IMR-90 (cell line): ENCODE measurements at regions not wholly inside any gene's neighbourhood (a gene's known extent, or its start where the extent isn't known, plus 50 kb on each side); places are given as distances from the start of the nearest gene placed in this dataset.

Experiments used
- ATAC-seq: fragments of 200-7000 bp; cut with Tn5 transposase; 2 replicates; pipeline ENCODE4 v1.9.1; 2020; ENCODE audit warnings: low read depth, mild to moderate bottlenecking, moderate library complexity
- BruUV-seq: library from RNA; stranded (reverse); fragments of 400-500 nt; replicated peaks from 2 replicates; lab custom pipeline; 2021; lab: Mats Ljungman, UMichigan
- CTCF ChIA-PET: fragments of 300-600 bp; formaldehyde crosslinking; extraction: SDS; loops from one replicate; lab custom pipeline; 2021; ENCODE audit warnings: antibody characterized with exemption; lab: Yijun Ruan, JAX
- POLR2A ChIA-PET: fragments of 300-600 bp; sonication (Branson Sonifier 250); formaldehyde crosslinking; loops from one replicate; lab custom pipeline; 2022; ENCODE audit warnings: antibody characterized with exemption; ENCODE audit not compliant: unreplicated experiment; lab: Charles Lee
- DNase-seq: peaks from one replicate; pipeline ENCODE4 v3.0.0; 2013
- H2AFZ ChIP-seq: replicated peaks from 2 replicates; pipeline ENCODE3; 2013; ENCODE audit warnings: low read length, mild to moderate bottlenecking; ENCODE audit not compliant: poor library complexity
- H2AK5ac ChIP-seq: 2 replicates; pipeline ENCODE4 v1.6.1; 2013; ENCODE audit warnings: low read depth, low read length, inconsistent platforms
- H2AK9ac ChIP-seq: replicated peaks from 2 replicates; pipeline ENCODE3; 2013; ENCODE audit warnings: mild to moderate bottlenecking, low read depth, low read length, moderate library complexity; ENCODE audit not compliant: poor library complexity
- H2BK120ac ChIP-seq: 2 replicates; pipeline ENCODE4 v1.6.1; 2013; ENCODE audit warnings: low read depth, low read length, inconsistent platforms
- H2BK15ac ChIP-seq: 3 replicates; pipeline ENCODE4 v1.6.1; 2013; ENCODE audit warnings: low read depth, low read length, inconsistent platforms
- H2BK20ac ChIP-seq: 2 replicates; pipeline ENCODE4 v1.6.1; 2013; ENCODE audit warnings: low read depth, mild to moderate bottlenecking, inconsistent platforms, low read length, moderate library complexity
- H2BK5ac ChIP-seq: 2 replicates; pipeline ENCODE4 v1.6.1; 2013; ENCODE audit warnings: mild to moderate bottlenecking, low read depth, low read length, inconsistent platforms; ENCODE audit not compliant: poor library complexity, severe bottlenecking
- H3K14ac ChIP-seq: replicated peaks from 2 replicates; pipeline ENCODE4 v1.6.1; 2013; ENCODE audit warnings: low read depth, low read length, inconsistent platforms
- H3K18ac ChIP-seq: 2 replicates; pipeline ENCODE4 v1.6.1; 2013; ENCODE audit warnings: low read depth, low read length, control low read depth
- H3K23ac ChIP-seq: 2 replicates; pipeline ENCODE4 v1.6.1; 2013; ENCODE audit warnings: low read depth, low read length, inconsistent platforms
- H3K27ac ChIP-seq: 2 replicates; pipeline ENCODE4 v1.5.1; 2013; ENCODE audit warnings: mild to moderate bottlenecking, control low read depth, low read length; ENCODE audit not compliant: insufficient read depth
- H3K27me3 ChIP-seq: 2 replicates; pipeline ENCODE4 v1.6.1; 2013; ENCODE audit warnings: low read length; ENCODE audit not compliant: control insufficient read depth, insufficient read depth
- H3K36me3 ChIP-seq: 2 replicates; pipeline ENCODE4 v1.6.1; 2013; ENCODE audit warnings: low read length, mixed read lengths; ENCODE audit not compliant: control insufficient read depth, insufficient read depth
- H3K4ac ChIP-seq: 2 replicates; pipeline ENCODE4 v1.6.1; 2013; ENCODE audit warnings: low read depth, low read length, inconsistent platforms
- H3K4me1 ChIP-seq: 2 replicates; pipeline ENCODE4 v1.6.1; 2013; ENCODE audit warnings: low read length, mixed read lengths; ENCODE audit not compliant: control insufficient read depth, insufficient read depth
- H3K4me2 ChIP-seq: 2 replicates; pipeline ENCODE4 v1.6.1; 2013; ENCODE audit warnings: low read depth, mild to moderate bottlenecking, control low read depth, low read length, moderate library complexity
- H3K4me3 ChIP-seq: 2 replicates; pipeline ENCODE4 v1.5.1; 2013; ENCODE audit warnings: low read depth, mild to moderate bottlenecking, control low read depth, low read length, moderate library complexity; ENCODE audit not compliant: insufficient read depth
- H3K56ac ChIP-seq: 2 replicates; pipeline ENCODE4 v1.6.1; 2013; ENCODE audit warnings: low read length, inconsistent platforms; ENCODE audit not compliant: insufficient read depth; ENCODE audit errors: extremely low read depth
- H3K79me1 ChIP-seq, 2 experiments: 2 replicates each; pipeline ENCODE4 v1.6.1; 2013; ENCODE audit warnings: low read length in 2 of 2, inconsistent platforms in 1 of 2, low read depth in 1 of 2
- H3K9ac ChIP-seq: 2 replicates; pipeline ENCODE4 v1.6.1; 2013; ENCODE audit warnings: low read depth, low read length, control low read depth
- H3K9me1 ChIP-seq: 2 replicates; pipeline ENCODE4 v1.6.1; 2013; ENCODE audit warnings: low read length, inconsistent platforms; ENCODE audit not compliant: insufficient read depth
- H3K9me3 ChIP-seq: 2 replicates; pipeline ENCODE4 v1.6.1; 2013; ENCODE audit warnings: low read length; ENCODE audit not compliant: control insufficient read depth, insufficient read depth
- H4K20me1 ChIP-seq: 2 replicates; pipeline ENCODE4 v1.6.1; 2013; ENCODE audit warnings: low read length, inconsistent platforms; ENCODE audit not compliant: insufficient read depth
- H4K5ac ChIP-seq: 2 replicates; pipeline ENCODE4 v1.6.1; 2013; ENCODE audit warnings: mild to moderate bottlenecking, low read depth, low read length, control low read depth
- H4K8ac ChIP-seq, 2 experiments: 2 replicates each; pipeline ENCODE4 v1.6.1; 2013; ENCODE audit warnings: low read depth in 2 of 2, low read length in 2 of 2, control low read depth in 1 of 2, inconsistent platforms in 1 of 2
- H4K91ac ChIP-seq: 2 replicates; pipeline ENCODE4 v1.6.1; 2013; ENCODE audit warnings: low read depth, low read length, inconsistent platforms; ENCODE audit not compliant: insufficient read depth
- MAFK ChIP-seq: IDR thresholded peaks from 2 replicates; pipeline ENCODE4 v1.6.1; 2012; ENCODE audit warnings: low read depth, low read length, improper control_type of control experiment
- WGBS, 2 experiments: methylation state at CpG; one replicate each; pipeline versions ENCODE4 v1.1.5 to v1.1.7; 2013; ENCODE audit warnings: missing lambda C conversion rate in 2 of 2; ENCODE audit not compliant: insufficient read length in 1 of 2; ENCODE audit errors: extremely low coverage in 2 of 2; 5-methylcytosine and 5-hydroxymethylcytosine counted together
- dilution Hi-C: fragments of 300-500 bp; cut with HindIII; formaldehyde crosslinking; loops from one replicate; pipeline ENCODE4 v1.14.3; 2018; ENCODE audit warnings: low sequenced_read_pairs; ENCODE audit not compliant: unreplicated experiment
- in situ Hi-C: fragments of 300-500 bp; cut with MboI; formaldehyde crosslinking; loops from 3 replicates; pipeline ENCODE4 v1.14.3; 2019; ENCODE audit warnings: low sequenced_read_pairs, inconsistent platforms, mixed read lengths
- intact Hi-C: fragments of 100-400 bp; cut with micrococcal nuclease; formaldehyde crosslinking; loops from 2 replicates; pipeline ENCODE4 v1.10.0; 2022
- TF ChIP-seq, protein P1 (sequence below): conservative IDR thresholded peaks from 2 replicates; pipeline ENCODE4 v1.5.1; 2012; ENCODE audit warnings: mild to moderate bottlenecking, low read depth, low read length, improper control_type of control experiment

- no CpG with 5 or more reads among the region's 1 CpG for WGBS, 2 experiments
- H3K9ac ChIP-seq = no peak overlapping the region
- dilution Hi-C loops = no loop called here
Measured at GRCh38 chr10:116002735-116003134, 270.3 kb downstream of the GFRA1 start.

More at GRCh38 chr10:116002735-116003134, 270.3 kb downstream of the GFRA1 start:
- no peak overlapping the region for H3K14ac ChIP-seq
- H2BK120ac ChIP-seq = no peak overlapping the region
- no peak overlapping the region for H3K27ac ChIP-seq
- CTCF ChIA-PET = no interaction called here
- no peak overlapping the region for H2BK5ac ChIP-seq
- DNase-seq (no peak), ATAC-seq (no peak)
- no peak overlapping the region for H4K8ac ChIP-seq
- H4K91ac ChIP-seq = no peak overlapping the region
- no peaks in the 10 kb centered on the region for H3K79me1 ChIP-seq
- H3K18ac ChIP-seq = no peak overlapping the region
- no peak overlapping the region for H3K4me2 ChIP-seq
- in situ Hi-C loops (no loop called here), intact Hi-C loops (no loop called here)
- no peaks in the 10 kb centered on the region for H3K9me1 ChIP-seq
- H2AK5ac ChIP-seq = no peak overlapping the region
- peaks cover 14% of the 10 kb centered on the region for H3K27me3 ChIP-seq
- POLR2A ChIA-PET = no interaction called here
- H4K20me1 ChIP-seq = no peaks in the 10 kb centered on the region
- no peak overlapping the region for H2BK20ac ChIP-seq
- H3K23ac ChIP-seq = no peak overlapping the region
- no TSS peak for BruUV-seq
- no peak overlapping the region for H2BK15ac ChIP-seq
- H3K4ac ChIP-seq = no peak overlapping the region
- no peak overlapping the region for H3K4me3 ChIP-seq
- H3K9me3 ChIP-seq = no peaks in the 10 kb centered on the region
- H3K36me3 ChIP-seq = no peaks in the 10 kb centered on the region
- no peak overlapping the region for H2AFZ ChIP-seq
- H4K5ac ChIP-seq = no peak overlapping the region
- TF ChIP-seq MAFK = peak; percentile 99
- TF ChIP-seq, protein P1, sequence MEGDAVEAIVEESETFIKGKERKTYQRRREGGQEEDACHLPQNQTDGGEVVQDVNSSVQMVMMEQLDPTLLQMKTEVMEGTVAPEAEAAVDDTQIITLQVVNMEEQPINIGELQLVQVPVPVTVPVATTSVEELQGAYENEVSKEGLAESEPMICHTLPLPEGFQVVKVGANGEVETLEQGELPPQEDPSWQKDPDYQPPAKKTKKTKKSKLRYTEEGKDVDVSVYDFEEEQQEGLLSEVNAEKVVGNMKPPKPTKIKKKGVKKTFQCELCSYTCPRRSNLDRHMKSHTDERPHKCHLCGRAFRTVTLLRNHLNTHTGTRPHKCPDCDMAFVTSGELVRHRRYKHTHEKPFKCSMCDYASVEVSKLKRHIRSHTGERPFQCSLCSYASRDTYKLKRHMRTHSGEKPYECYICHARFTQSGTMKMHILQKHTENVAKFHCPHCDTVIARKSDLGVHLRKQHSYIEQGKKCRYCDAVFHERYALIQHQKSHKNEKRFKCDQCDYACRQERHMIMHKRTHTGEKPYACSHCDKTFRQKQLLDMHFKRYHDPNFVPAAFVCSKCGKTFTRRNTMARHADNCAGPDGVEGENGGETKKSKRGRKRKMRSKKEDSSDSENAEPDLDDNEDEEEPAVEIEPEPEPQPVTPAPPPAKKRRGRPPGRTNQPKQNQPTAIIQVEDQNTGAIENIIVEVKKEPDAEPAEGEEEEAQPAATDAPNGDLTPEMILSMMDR = no peak
- no peak overlapping the region for H3K56ac ChIP-seq
- H2AK9ac ChIP-seq = no peak overlapping the region
- H3K4me1 ChIP-seq = no peaks in the 10 kb centered on the region
